Spinal cord (tissue), 9 donors: ENCODE measurements at regions not wholly inside any gene's neighbourhood (a gene's known extent, or its start where the extent isn't known, plus 50 kb on each side); places are given as distances from the start of the nearest gene placed in this dataset.
"Not testable (repeated sequence)": the region's sequence is repeated elsewhere in the genome, so short reads cannot be mapped to it uniquely, and the experiment has no call there.

Experiments used
- DNase-seq, 6 donors: peaks; one replicate each; pipeline versions ENCODE4 v3.0.0 to v3.0.0-alpha.2; 2013 to 2015; ENCODE audit warnings: low spot score in 6 of 6, low read depth in 4 of 6
- H3K27ac ChIP-seq: one replicate; pipeline ENCODE4 v1.5.1; 2013; ENCODE audit warnings: low read depth, low read length, control low read depth
- H3K27me3 ChIP-seq: one replicate; pipeline ENCODE4 v1.6.1; 2013; ENCODE audit warnings: low read length; ENCODE audit not compliant: control insufficient read depth, insufficient read depth
- H3K36me3 ChIP-seq: one replicate; pipeline ENCODE4 v1.6.1; 2013; ENCODE audit warnings: low read length; ENCODE audit not compliant: control insufficient read depth, insufficient read depth
- H3K4me1 ChIP-seq: one replicate; pipeline ENCODE4 v1.6.1; 2013; ENCODE audit warnings: low read length; ENCODE audit not compliant: control insufficient read depth, insufficient read depth
- H3K4me3 ChIP-seq: one replicate; pipeline ENCODE4 v1.5.1; 2013; ENCODE audit warnings: low read depth, low read length, control low read depth
- H3K9me3 ChIP-seq: one replicate; pipeline ENCODE4 v1.6.1; 2013; ENCODE audit warnings: low read length; ENCODE audit not compliant: control insufficient read depth, insufficient read depth
- WGBS: methylation state at CpG from one replicate; pipeline ENCODE4 v1.1.5; 2013; ENCODE audit warnings: missing lambda C conversion rate; ENCODE audit not compliant: insufficient coverage; 5-methylcytosine and 5-hydroxymethylcytosine counted together
- donor health status: healthy.

DNA sequence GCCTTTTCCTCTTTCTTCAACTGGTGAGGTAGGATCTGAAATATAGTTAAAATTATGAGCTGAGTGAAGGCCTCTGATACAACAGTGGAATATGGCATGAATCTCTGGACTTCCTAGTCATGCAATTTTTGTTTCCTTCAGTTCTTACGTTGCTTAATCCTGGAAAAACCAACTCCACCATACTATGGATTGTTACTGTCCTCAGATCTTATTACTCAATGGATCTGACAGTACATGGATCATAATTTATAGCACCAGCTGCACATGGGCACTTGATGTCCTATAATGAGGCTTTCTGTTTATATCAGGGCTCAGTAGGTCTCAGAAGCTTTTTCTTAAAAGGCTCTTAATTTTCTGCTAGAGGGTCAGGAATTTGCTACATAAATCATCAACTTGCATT lies 1341.0 kb upstream of the EYS start:
- H3K27ac ChIP-seq: no peak overlapping the region
- H3K27me3 ChIP-seq: no peaks in the 10 kb centered on the region
- H3K36me3 ChIP-seq: no peaks in the 10 kb centered on the region
- no peaks in the 10 kb centered on the region for H3K9me3 ChIP-seq
- no peak for DNase-seq
- H3K4me3 ChIP-seq: no peak overlapping the region
- no peaks in the 10 kb centered on the region for H3K4me1 ChIP-seq
- no CpG with 5 or more reads among the region's 1 CpG for WGBS

DNA sequence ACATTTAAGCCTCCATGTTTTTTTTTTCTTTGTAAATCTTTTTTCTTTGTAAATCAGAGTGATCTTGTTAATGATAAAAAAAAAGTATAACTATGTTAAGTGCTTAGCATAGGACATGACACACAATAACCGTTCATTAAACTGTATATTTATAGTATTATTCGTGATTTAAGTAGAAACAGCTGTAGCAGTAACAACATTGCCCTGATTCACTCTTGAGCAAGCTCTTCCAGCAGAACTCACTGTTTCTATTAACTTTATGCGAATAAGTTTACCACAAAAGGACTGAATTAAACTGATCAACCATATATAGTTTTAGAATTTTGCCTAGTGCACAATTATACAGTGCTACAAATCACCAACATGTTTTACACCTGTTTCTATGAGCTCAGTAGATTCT lies 1338.0 kb upstream of the EYS start:
- no peaks in the 10 kb centered on the region for H3K9me3 ChIP-seq
- H3K4me1 ChIP-seq: no peaks in the 10 kb centered on the region
- DNase-seq: no peak
- H3K4me3 ChIP-seq: no peak overlapping the region
- no peaks in the 10 kb centered on the region for H3K36me3 ChIP-seq
- no CpG with 5 or more reads among the region's 3 CpGs for WGBS
- no peaks in the 10 kb centered on the region for H3K27me3 ChIP-seq
- no peak overlapping the region for H3K27ac ChIP-seq

DNA sequence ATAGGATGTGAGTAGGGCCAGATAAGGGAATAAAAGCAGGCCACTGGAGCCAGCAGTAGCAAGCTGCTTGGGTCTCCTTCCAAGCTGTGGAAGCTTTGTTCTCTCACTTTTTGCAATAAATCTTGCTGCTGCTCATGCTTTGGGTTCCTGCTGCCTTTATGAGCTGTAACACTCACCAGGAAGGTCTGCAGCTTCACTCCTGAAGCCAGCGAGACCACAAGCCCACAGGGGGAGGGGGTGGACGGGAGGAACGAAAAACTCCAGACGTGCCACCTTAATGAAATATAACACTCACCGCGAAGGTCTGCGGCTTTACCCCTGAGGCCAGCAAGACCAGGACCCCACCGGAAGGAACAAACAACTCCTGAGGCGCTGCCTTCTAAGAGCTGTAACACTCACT lies 1324.4 kb upstream of the EYS start:
- Histone ChIP-seq H3K9me3 (no peaks in the 10 kb centered on the region), H3K4me1 (no peaks in the 10 kb centered on the region), H3K36me3 (no peaks in the 10 kb centered on the region), H3K27me3 (no peaks in the 10 kb centered on the region), H3K4me3 (no peak overlapping the region), H3K27ac (no peak overlapping the region)
- no peak for DNase-seq
- WGBS: 93% methylated on average over 8 of the region's 9 CpGs

GRCh38 chr6:67030861-67031260 lies 1323.8 kb upstream of the EYS start:
- Histone ChIP-seq H3K4me1 (no peaks in the 10 kb centered on the region), H3K36me3 (no peaks in the 10 kb centered on the region), H3K27me3 (no peaks in the 10 kb centered on the region), H3K27ac (no peak overlapping the region), H3K9me3 (no peaks in the 10 kb centered on the region), H3K4me3 (no peak overlapping the region)
- 95% methylated on average over 17 of the region's 19 CpGs for WGBS
- DNase-seq: no peak

DNA sequence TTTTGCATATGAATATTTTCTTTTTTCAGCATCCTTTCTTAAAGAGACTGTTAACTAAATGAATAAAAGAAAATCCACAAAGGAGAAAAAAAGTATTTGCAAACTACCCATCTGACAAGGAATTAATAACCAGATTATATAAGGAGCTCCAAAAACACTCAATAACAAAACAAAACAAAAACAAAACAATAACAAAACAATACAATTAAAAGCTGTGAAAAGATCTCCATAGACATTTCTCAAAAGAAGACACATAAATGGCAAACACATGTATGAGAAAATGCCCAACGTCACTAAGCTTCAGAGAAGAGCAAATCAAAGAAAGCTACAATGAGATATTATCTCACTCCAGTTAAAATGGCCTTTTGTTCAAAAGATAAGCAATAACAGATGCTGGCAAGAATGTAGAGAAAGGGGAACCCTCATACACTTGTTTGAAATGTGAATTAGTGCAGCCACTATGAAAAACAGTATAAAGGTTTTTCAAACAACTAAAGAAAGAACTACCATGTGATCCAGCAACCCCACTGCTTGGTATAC lies 1310.0 kb upstream of the EYS start:
- H3K27me3 ChIP-seq: no peaks in the 10 kb centered on the region
- H3K27ac ChIP-seq: no peak overlapping the region
- DNase-seq: no peak
- no CpG with 5 or more reads among the region's 1 CpG for WGBS
- no peaks in the 10 kb centered on the region for H3K9me3 ChIP-seq
- H3K36me3 ChIP-seq: no peaks in the 10 kb centered on the region
- no peak overlapping the region for H3K4me3 ChIP-seq
- H3K4me1 ChIP-seq: no peaks in the 10 kb centered on the region

DNA sequence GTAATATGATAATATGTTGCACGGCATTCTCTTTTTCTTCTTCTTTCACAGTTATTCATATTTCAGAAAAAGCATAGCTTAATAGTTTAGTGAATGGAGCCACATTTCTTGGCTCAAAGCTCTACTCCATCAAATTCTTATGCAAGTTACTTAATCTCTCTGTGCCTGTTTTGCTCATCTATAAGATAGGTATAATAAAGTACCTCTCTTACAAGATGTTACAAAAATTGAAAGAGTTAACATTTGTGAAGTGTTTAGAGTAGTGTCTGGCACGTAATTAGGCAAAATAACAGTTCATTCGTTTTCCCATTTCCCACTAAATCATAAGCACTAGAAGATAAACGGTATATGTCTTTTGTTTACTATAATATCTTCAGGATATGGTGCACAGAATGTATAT lies 1304.4 kb upstream of the EYS start:
- no peak overlapping the region for H3K4me3 ChIP-seq
- no peaks in the 10 kb centered on the region for H3K27me3 ChIP-seq
- H3K4me1 ChIP-seq: no peaks in the 10 kb centered on the region
- no CpG with 5 or more reads among the region's 4 CpGs for WGBS
- no peaks in the 10 kb centered on the region for H3K36me3 ChIP-seq
- DNase-seq: no peak
- H3K9me3 ChIP-seq: no peaks in the 10 kb centered on the region
- no peak overlapping the region for H3K27ac ChIP-seq

GRCh38 chr6:67009818-67010217 lies 1302.8 kb upstream of the EYS start:
- Histone ChIP-seq H3K9me3 (no peaks in the 10 kb centered on the region), H3K4me3 (no peak overlapping the region), H3K36me3 (no peaks in the 10 kb centered on the region), H3K27me3 (no peaks in the 10 kb centered on the region), H3K4me1 (no peaks in the 10 kb centered on the region), H3K27ac (no peak overlapping the region)
- DNase-seq: no peak
- 48% methylated on average over 5 of the region's 8 CpGs for WGBS

GRCh38 chr6:67003844-67004243 lies 1296.8 kb upstream of the EYS start:
- no peaks in the 10 kb centered on the region for H3K27me3 ChIP-seq
- WGBS: no CpG with 5 or more reads among the region's 3 CpGs
- peak in 1 of 6 donors; percentile 2 for DNase-seq

DNA sequence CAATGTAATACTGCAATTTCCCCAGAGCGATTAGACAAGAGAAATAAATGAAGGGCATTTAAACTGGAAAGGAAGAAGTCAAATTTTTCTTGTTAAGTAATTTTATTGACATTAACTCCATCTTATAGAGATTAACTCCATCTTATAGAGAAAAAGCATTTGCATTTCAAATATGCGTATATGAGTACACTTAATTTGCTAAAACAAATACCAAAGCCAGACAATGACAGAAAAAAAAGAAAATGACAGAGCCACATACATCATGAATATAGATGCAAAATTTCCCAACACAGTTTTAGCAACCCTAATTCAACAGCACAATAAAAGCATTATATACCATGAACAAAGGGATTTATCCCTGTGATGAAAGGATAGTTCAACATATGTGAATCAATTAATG lies 1293.1 kb upstream of the EYS start:
- no peak for DNase-seq
- Histone ChIP-seq H3K9me3 (no peaks in the 10 kb centered on the region), H3K27me3 (no peaks in the 10 kb centered on the region), H3K36me3 (no peaks in the 10 kb centered on the region), H3K4me3 (no peak overlapping the region), H3K27ac (no peak overlapping the region), H3K4me1 (no peaks in the 10 kb centered on the region)
- no CpG with 5 or more reads among the region's 2 CpGs for WGBS

More at GRCh38 chr6:67003844-67004243, 1296.8 kb upstream of the EYS start:
- Histone ChIP-seq H3K36me3 (no peaks in the 10 kb centered on the region), H3K27ac (no peak overlapping the region), H3K4me3 (no peak overlapping the region), H3K4me1 (no peaks in the 10 kb centered on the region), H3K9me3 (no peaks in the 10 kb centered on the region)

GRCh38 chr6:66997579-66997978 lies 1290.6 kb upstream of the EYS start:
- DNase-seq, H3K9me3 ChIP-seq, H3K27me3 ChIP-seq, H3K36me3 ChIP-seq, H3K27ac ChIP-seq, H3K4me3 ChIP-seq, H3K4me1 ChIP-seq: not testable (repeated sequence)
- no CpG with 5 or more reads among the region's 1 CpG for WGBS
